IMR-90 (cell line): ENCODE measurements at regions not wholly inside any gene's neighbourhood (a gene's known extent, or its start where the extent isn't known, plus 50 kb on each side); places are given as distances from the start of the nearest gene placed in this dataset.

Experiments used
- ATAC-seq: fragments of 200-7000 bp; cut with Tn5 transposase; 2 replicates; pipeline ENCODE4 v1.9.1; 2020; ENCODE audit warnings: low read depth, mild to moderate bottlenecking, moderate library complexity
- BruUV-seq: library from RNA; stranded (reverse); fragments of 400-500 nt; replicated peaks from 2 replicates; lab custom pipeline; 2021; lab: Mats Ljungman, UMichigan
- CTCF ChIA-PET: fragments of 300-600 bp; formaldehyde crosslinking; extraction: SDS; loops from one replicate; lab custom pipeline; 2021; ENCODE audit warnings: antibody characterized with exemption; lab: Yijun Ruan, JAX
- POLR2A ChIA-PET: fragments of 300-600 bp; sonication (Branson Sonifier 250); formaldehyde crosslinking; loops from one replicate; lab custom pipeline; 2022; ENCODE audit warnings: antibody characterized with exemption; ENCODE audit not compliant: unreplicated experiment; lab: Charles Lee
- DNase-seq: peaks from one replicate; pipeline ENCODE4 v3.0.0; 2013
- H2AFZ ChIP-seq: replicated peaks from 2 replicates; pipeline ENCODE3; 2013; ENCODE audit warnings: low read length, mild to moderate bottlenecking; ENCODE audit not compliant: poor library complexity
- H2AK5ac ChIP-seq: 2 replicates; pipeline ENCODE4 v1.6.1; 2013; ENCODE audit warnings: low read depth, low read length, inconsistent platforms
- H2AK9ac ChIP-seq: replicated peaks from 2 replicates; pipeline ENCODE3; 2013; ENCODE audit warnings: mild to moderate bottlenecking, low read depth, low read length, moderate library complexity; ENCODE audit not compliant: poor library complexity
- H2BK120ac ChIP-seq: 2 replicates; pipeline ENCODE4 v1.6.1; 2013; ENCODE audit warnings: low read depth, low read length, inconsistent platforms
- H2BK15ac ChIP-seq: 3 replicates; pipeline ENCODE4 v1.6.1; 2013; ENCODE audit warnings: low read depth, low read length, inconsistent platforms
- H2BK20ac ChIP-seq: 2 replicates; pipeline ENCODE4 v1.6.1; 2013; ENCODE audit warnings: low read depth, mild to moderate bottlenecking, inconsistent platforms, low read length, moderate library complexity
- H2BK5ac ChIP-seq: 2 replicates; pipeline ENCODE4 v1.6.1; 2013; ENCODE audit warnings: mild to moderate bottlenecking, low read depth, low read length, inconsistent platforms; ENCODE audit not compliant: poor library complexity, severe bottlenecking
- H3K14ac ChIP-seq: replicated peaks from 2 replicates; pipeline ENCODE4 v1.6.1; 2013; ENCODE audit warnings: low read depth, low read length, inconsistent platforms
- H3K18ac ChIP-seq: 2 replicates; pipeline ENCODE4 v1.6.1; 2013; ENCODE audit warnings: low read depth, low read length, control low read depth
- H3K23ac ChIP-seq: 2 replicates; pipeline ENCODE4 v1.6.1; 2013; ENCODE audit warnings: low read depth, low read length, inconsistent platforms
- H3K27ac ChIP-seq: 2 replicates; pipeline ENCODE4 v1.5.1; 2013; ENCODE audit warnings: mild to moderate bottlenecking, control low read depth, low read length; ENCODE audit not compliant: insufficient read depth
- H3K27me3 ChIP-seq: 2 replicates; pipeline ENCODE4 v1.6.1; 2013; ENCODE audit warnings: low read length; ENCODE audit not compliant: control insufficient read depth, insufficient read depth
- H3K36me3 ChIP-seq: 2 replicates; pipeline ENCODE4 v1.6.1; 2013; ENCODE audit warnings: low read length, mixed read lengths; ENCODE audit not compliant: control insufficient read depth, insufficient read depth
- H3K4ac ChIP-seq: 2 replicates; pipeline ENCODE4 v1.6.1; 2013; ENCODE audit warnings: low read depth, low read length, inconsistent platforms
- H3K4me1 ChIP-seq: 2 replicates; pipeline ENCODE4 v1.6.1; 2013; ENCODE audit warnings: low read length, mixed read lengths; ENCODE audit not compliant: control insufficient read depth, insufficient read depth
- H3K4me2 ChIP-seq: 2 replicates; pipeline ENCODE4 v1.6.1; 2013; ENCODE audit warnings: low read depth, mild to moderate bottlenecking, control low read depth, low read length, moderate library complexity
- H3K4me3 ChIP-seq: 2 replicates; pipeline ENCODE4 v1.5.1; 2013; ENCODE audit warnings: low read depth, mild to moderate bottlenecking, control low read depth, low read length, moderate library complexity; ENCODE audit not compliant: insufficient read depth
- H3K56ac ChIP-seq: 2 replicates; pipeline ENCODE4 v1.6.1; 2013; ENCODE audit warnings: low read length, inconsistent platforms; ENCODE audit not compliant: insufficient read depth; ENCODE audit errors: extremely low read depth
- H3K79me1 ChIP-seq, 2 experiments: 2 replicates each; pipeline ENCODE4 v1.6.1; 2013; ENCODE audit warnings: low read length in 2 of 2, inconsistent platforms in 1 of 2, low read depth in 1 of 2
- H3K9ac ChIP-seq: 2 replicates; pipeline ENCODE4 v1.6.1; 2013; ENCODE audit warnings: low read depth, low read length, control low read depth
- H3K9me1 ChIP-seq: 2 replicates; pipeline ENCODE4 v1.6.1; 2013; ENCODE audit warnings: low read length, inconsistent platforms; ENCODE audit not compliant: insufficient read depth
- H3K9me3 ChIP-seq: 2 replicates; pipeline ENCODE4 v1.6.1; 2013; ENCODE audit warnings: low read length; ENCODE audit not compliant: control insufficient read depth, insufficient read depth
- H4K20me1 ChIP-seq: 2 replicates; pipeline ENCODE4 v1.6.1; 2013; ENCODE audit warnings: low read length, inconsistent platforms; ENCODE audit not compliant: insufficient read depth
- H4K5ac ChIP-seq: 2 replicates; pipeline ENCODE4 v1.6.1; 2013; ENCODE audit warnings: mild to moderate bottlenecking, low read depth, low read length, control low read depth
- H4K8ac ChIP-seq, 2 experiments: 2 replicates each; pipeline ENCODE4 v1.6.1; 2013; ENCODE audit warnings: low read depth in 2 of 2, low read length in 2 of 2, control low read depth in 1 of 2, inconsistent platforms in 1 of 2
- H4K91ac ChIP-seq: 2 replicates; pipeline ENCODE4 v1.6.1; 2013; ENCODE audit warnings: low read depth, low read length, inconsistent platforms; ENCODE audit not compliant: insufficient read depth
- ELK1 ChIP-seq: fragments of 150-350 bp; IDR thresholded peaks from 2 replicates; pipeline ENCODE4 v1.6.1; 2016; ENCODE audit warnings: low read depth, mild to moderate bottlenecking, low read length, moderate library complexity, borderline replicate concordance
- FOS ChIP-seq: fragments of 150-350 bp; IDR thresholded peaks from 2 replicates; pipeline ENCODE4 v1.6.1; 2016; ENCODE audit warnings: low read depth, low read length
- WGBS, 2 experiments: methylation state at CpG; one replicate each; pipeline versions ENCODE4 v1.1.5 to v1.1.7; 2013; ENCODE audit warnings: missing lambda C conversion rate in 2 of 2; ENCODE audit not compliant: insufficient read length in 1 of 2; ENCODE audit errors: extremely low coverage in 2 of 2; 5-methylcytosine and 5-hydroxymethylcytosine counted together
- dilution Hi-C: fragments of 300-500 bp; cut with HindIII; formaldehyde crosslinking; loops from one replicate; pipeline ENCODE4 v1.14.3; 2018; ENCODE audit warnings: low sequenced_read_pairs; ENCODE audit not compliant: unreplicated experiment
- in situ Hi-C: fragments of 300-500 bp; cut with MboI; formaldehyde crosslinking; loops from 3 replicates; pipeline ENCODE4 v1.14.3; 2019; ENCODE audit warnings: low sequenced_read_pairs, inconsistent platforms, mixed read lengths
- intact Hi-C: fragments of 100-400 bp; cut with micrococcal nuclease; formaldehyde crosslinking; loops from 2 replicates; pipeline ENCODE4 v1.10.0; 2022

GRCh38 chr1:234745844-234746797 lies 136.1 kb upstream of the IRF2BP2 start:
- Histone ChIP-seq H2AK5ac (no peak overlapping the region), H3K23ac (no peak overlapping the region), H3K4ac (peak overlapping the region; percentile 11; the same call in 1 of the 2 replicates), H4K8ac (no peak overlapping the region; a peak in 1 of 4 replicates), H3K27ac (no peak overlapping the region), H3K36me3 (no peaks in the 10 kb centered on the region), H3K18ac (peak overlapping the region; percentile 23; the same call in 1 of the 2 replicates), H3K56ac (no peak overlapping the region), H4K5ac (no peak overlapping the region), H4K91ac (no peak overlapping the region), H2AK9ac (no peak overlapping the region), H2BK15ac (0 out of 3 replicates have a peak overlapping the region, but pooled peaks have one; percentile 15), H3K4me2 (no peak overlapping the region), H2AFZ (peak overlapping the region; percentile 3), H3K14ac (0 out of 2 replicates have a peak overlapping the region, but pooled peaks have one; percentile 33), H3K9me3 (no peaks in the 10 kb centered on the region), H3K79me1 (no peaks in the 10 kb centered on the region), H4K20me1 (no peaks in the 10 kb centered on the region), H3K4me1 (peaks cover 15% of the 10 kb centered on the region), H3K27me3 (no peaks in the 10 kb centered on the region), H2BK120ac (peak overlapping the region; percentile 5; the same call in 1 of the 2 replicates), H3K4me3 (no peak overlapping the region), H2BK5ac (no peak overlapping the region), H2BK20ac (peak overlapping the region; percentile 51; the same call in 1 of the 2 replicates), H3K9ac (no peak overlapping the region), H3K9me1 (peaks cover 4% of the 10 kb centered on the region)
- in situ Hi-C loops = no loop called here
- no TSS peak for BruUV-seq
- POLR2A ChIA-PET = no interaction called here
- CTCF ChIA-PET = no interaction called here
- intact Hi-C loops = no loop called here
- DNase-seq (peak; percentile 71), ATAC-seq (peak; percentile 37)
- 47% methylated on average over 5 of the region's 15 CpGs; no CpG with 5 or more reads in 1 of the 2 experiments for WGBS, 2 experiments
- dilution Hi-C loops = loop anchor here (25.0 kb wide), 1 partner anchor 91 kb away; no protein-coding TSS in a partner anchor
- TF ChIP-seq FOS = peak; percentile 47; the same call in 1 of the 2 replicates
- no peak for TF ChIP-seq ELK1
